Sigmoid colon (tissue), 4 donors: ENCODE measurements at regions not wholly inside any gene's neighbourhood (a gene's known extent, or its start where the extent isn't known, plus 50 kb on each side); places are given as distances from the start of the nearest gene placed in this dataset.

Experiments used
- EP300 ChIP-seq, 4 donors: sonication (generic); formaldehyde crosslinking; IDR thresholded peaks; one replicate each; pipeline ENCODE4 v1.6.1; 2017; ENCODE audit warnings: antibody characterized with exemption in 4 of 4
- POLR2A ChIP-seq, 2 donors: fragments of 450-650 bp; IDR thresholded peaks; one replicate each; pipeline ENCODE4 v1.6.1; 2016; ENCODE audit warnings: antibody characterized with exemption in 2 of 2, mild to moderate bottlenecking in 2 of 2, moderate library complexity in 2 of 2
- POLR2AphosphoS5 ChIP-seq, 4 donors: sonication (generic); formaldehyde crosslinking; IDR thresholded peaks; one replicate each; pipeline ENCODE4 v1.6.1; 2017; ENCODE audit warnings: antibody characterized with exemption in 4 of 4
- TF ChIP-seq, protein P1 (sequence below), 4 experiments: fragments of 450-650 bp in 3 of 4; fragments of 200-600 bp in 1 of 4; IDR thresholded peaks; one replicate each; pipeline ENCODE4 v1.5.1; 2016 to 2019; ENCODE audit warnings: antibody characterized with exemption in 4 of 4, mild to moderate bottlenecking in 3 of 4, moderate library complexity in 2 of 4

DNA sequence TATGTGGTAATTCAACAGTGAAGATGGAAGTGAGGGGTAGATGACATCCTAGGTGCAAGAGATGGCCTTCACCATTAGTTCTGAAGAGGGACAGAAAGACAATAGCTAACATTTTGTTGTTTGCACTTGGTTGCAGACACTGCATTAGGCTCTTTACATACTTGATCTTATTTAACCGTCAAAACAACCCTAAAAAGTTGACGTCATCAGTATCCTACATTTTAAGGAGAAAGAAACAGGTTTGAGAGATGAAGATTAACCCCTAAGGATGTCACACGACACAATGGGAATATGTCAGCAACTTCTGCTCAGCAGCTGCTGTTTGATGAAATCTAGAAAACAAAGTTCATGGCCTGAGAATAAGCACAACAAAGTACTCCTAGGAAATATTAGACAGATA lies 72.6 kb upstream of the MC3R start:
- TF ChIP-seq POLR2AphosphoS5 (IDR thresholded peaks at IDR 0.05) (no peak), POLR2A (IDR thresholded peaks at IDR 0.05) (no peak), EP300 (IDR thresholded peaks at IDR 0.05) (no peak)
- TF ChIP-seq, protein P1, sequence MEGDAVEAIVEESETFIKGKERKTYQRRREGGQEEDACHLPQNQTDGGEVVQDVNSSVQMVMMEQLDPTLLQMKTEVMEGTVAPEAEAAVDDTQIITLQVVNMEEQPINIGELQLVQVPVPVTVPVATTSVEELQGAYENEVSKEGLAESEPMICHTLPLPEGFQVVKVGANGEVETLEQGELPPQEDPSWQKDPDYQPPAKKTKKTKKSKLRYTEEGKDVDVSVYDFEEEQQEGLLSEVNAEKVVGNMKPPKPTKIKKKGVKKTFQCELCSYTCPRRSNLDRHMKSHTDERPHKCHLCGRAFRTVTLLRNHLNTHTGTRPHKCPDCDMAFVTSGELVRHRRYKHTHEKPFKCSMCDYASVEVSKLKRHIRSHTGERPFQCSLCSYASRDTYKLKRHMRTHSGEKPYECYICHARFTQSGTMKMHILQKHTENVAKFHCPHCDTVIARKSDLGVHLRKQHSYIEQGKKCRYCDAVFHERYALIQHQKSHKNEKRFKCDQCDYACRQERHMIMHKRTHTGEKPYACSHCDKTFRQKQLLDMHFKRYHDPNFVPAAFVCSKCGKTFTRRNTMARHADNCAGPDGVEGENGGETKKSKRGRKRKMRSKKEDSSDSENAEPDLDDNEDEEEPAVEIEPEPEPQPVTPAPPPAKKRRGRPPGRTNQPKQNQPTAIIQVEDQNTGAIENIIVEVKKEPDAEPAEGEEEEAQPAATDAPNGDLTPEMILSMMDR (IDR thresholded peaks at IDR 0.05), result no peak
